ENCODE measurements at regions not wholly inside any gene's neighbourhood (a gene's known extent, or its start where the extent isn't known, plus 50 kb on each side); places are given as distances from the start of the nearest gene placed in this dataset.

GRCh38 chr9:29199975-29200374 is 1626.7 kb upstream of the C9orf72 start:
- no peak for TF ChIP-seq CTCF (IDR thresholded peaks at IDR 0.05)
- TF ChIP-seq POLR2AphosphoS5 (IDR thresholded peaks at IDR 0.05): no peak
- TF ChIP-seq POLR2A (IDR thresholded peaks at IDR 0.05): no peak

Data from sigmoid colon (tissue), 4 donors.